ENCODE measurements at regions not wholly inside any gene's neighbourhood (a gene's known extent, or its start where the extent isn't known, plus 50 kb on each side); places are given as distances from the start of the nearest gene placed in this dataset.

DNA sequence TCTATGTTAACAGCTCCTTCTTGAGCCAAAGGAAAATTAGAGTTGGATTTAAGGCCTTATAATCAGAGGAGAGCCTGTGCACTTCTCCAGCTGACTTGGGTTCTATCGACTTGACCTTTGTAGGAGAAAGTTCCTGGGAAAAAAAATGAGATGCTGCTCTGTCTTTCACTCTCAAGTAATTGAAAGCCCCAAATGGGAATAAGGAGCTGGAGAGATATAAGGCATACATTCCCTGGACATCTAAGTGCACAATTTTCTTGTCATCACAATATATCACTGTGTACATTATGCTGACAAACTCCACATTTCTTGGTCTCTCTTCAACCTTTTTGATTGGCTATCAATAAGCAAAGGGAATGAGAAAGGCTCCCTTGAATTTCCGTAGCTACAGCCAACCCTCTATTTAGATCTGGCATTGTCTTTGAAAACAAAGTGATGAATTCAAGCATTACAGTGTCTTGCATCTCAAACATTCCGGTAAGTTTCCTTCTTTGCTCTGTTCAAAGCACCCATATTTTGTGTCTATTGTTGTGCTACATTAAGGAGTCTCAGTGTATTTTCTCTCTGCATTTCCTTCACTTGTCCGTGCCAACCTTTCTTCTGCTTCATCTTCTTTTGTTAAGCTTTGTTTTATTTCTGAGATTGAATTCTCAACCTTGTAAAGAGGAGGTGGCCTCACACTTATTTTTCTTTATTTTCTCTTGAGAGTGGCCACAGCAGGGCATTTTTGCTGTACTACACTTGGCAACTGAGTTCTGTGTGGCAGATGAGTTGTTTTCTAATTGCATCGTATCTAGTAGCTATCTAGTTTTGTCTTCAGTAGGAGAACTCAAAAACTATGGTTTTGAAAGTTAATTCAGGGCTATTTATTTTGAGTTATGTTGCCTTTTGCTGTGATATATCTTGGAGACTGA, 450.3 kb upstream of the MAN1A1 start:
- no peak for DNase-seq (ENCODE audit: low read depth)
- TF ChIP-seq, protein P1, sequence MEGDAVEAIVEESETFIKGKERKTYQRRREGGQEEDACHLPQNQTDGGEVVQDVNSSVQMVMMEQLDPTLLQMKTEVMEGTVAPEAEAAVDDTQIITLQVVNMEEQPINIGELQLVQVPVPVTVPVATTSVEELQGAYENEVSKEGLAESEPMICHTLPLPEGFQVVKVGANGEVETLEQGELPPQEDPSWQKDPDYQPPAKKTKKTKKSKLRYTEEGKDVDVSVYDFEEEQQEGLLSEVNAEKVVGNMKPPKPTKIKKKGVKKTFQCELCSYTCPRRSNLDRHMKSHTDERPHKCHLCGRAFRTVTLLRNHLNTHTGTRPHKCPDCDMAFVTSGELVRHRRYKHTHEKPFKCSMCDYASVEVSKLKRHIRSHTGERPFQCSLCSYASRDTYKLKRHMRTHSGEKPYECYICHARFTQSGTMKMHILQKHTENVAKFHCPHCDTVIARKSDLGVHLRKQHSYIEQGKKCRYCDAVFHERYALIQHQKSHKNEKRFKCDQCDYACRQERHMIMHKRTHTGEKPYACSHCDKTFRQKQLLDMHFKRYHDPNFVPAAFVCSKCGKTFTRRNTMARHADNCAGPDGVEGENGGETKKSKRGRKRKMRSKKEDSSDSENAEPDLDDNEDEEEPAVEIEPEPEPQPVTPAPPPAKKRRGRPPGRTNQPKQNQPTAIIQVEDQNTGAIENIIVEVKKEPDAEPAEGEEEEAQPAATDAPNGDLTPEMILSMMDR (IDR thresholded peaks at IDR 0.05; ENCODE audit: low read length, missing control alignments): no peak
- no peak overlapping the region for H3K4me3 ChIP-seq (replicated peaks; ENCODE audit: low read depth, low read length)

DNA sequence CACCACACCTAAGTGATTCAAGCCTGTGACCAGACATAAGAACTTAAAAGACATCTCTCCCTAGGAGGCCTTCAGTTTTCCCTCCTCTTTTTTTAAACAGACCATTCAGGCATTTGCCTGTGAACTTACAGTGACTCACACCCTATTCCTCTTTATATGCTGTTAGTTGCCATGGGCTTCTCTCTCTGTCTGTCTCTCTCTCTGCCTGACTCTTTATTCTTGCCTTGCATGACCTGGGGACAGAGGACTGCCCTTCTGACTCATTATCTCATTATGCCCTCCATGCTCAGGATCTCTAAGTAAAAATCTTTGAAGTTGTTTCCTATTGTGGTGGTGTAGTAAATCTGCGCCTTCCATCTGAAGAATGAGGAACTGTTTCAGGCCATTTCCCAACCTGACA, 442.2 kb upstream of the MAN1A1 start:
- DNase-seq (ENCODE audit: low read depth): no peak
- TF ChIP-seq, protein P1 (IDR thresholded peaks at IDR 0.05; ENCODE audit: low read length, missing control alignments): no peak
- no peak overlapping the region for H3K4me3 ChIP-seq (replicated peaks; ENCODE audit: low read depth, low read length)

DNA sequence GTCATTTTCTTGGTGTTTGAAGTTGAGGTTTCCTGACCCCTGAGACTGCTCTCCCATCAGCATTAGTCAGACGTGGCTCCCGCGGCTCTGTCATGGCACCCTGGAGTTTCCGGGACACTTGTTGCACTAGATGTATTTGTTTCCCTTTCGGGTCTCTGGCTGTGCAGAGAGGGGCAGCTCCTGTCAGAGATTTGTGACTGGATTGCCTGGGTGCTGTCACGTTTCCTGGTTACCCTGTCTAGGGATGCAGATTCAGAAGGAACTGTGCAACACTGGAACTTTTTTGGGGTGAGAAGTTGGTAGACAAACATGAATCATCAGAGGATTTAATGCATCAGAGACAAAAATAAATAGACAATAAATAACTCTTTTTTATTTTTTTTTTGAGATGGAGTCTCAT, 431.8 kb upstream of the MAN1A1 start:
- TF ChIP-seq, protein P1 (IDR thresholded peaks at IDR 0.05; ENCODE audit: low read length, missing control alignments): no peak
- no peak for DNase-seq (ENCODE audit: low read depth)
- H3K4me3 ChIP-seq (replicated peaks; ENCODE audit: low read depth, low read length): no peak overlapping the region

DNA sequence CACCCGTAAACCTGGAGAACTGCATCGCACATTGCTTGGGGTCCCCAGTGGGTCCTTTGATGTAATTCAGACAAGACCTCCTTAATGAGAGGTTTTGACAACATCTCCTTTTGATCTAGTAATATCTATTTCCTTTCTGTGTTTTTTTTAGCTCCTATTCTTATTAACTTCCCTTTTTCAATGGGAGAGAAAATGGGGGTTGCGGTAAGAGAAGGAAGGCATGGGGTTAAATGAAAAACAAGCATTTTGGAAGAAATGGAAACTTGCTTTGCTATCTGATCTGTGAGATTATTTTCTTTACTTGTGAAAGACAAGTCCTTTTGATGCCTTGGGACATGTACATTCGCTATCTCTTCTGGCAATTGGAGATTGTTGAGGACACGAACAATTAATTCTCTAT, 418.6 kb upstream of the MAN1A1 start:
- no peak overlapping the region for H3K4me3 ChIP-seq (replicated peaks; ENCODE audit: low read depth, low read length)
- TF ChIP-seq, protein P1 (IDR thresholded peaks at IDR 0.05; ENCODE audit: low read length, missing control alignments): no peak
- DNase-seq (ENCODE audit: low read depth): no peak

DNA sequence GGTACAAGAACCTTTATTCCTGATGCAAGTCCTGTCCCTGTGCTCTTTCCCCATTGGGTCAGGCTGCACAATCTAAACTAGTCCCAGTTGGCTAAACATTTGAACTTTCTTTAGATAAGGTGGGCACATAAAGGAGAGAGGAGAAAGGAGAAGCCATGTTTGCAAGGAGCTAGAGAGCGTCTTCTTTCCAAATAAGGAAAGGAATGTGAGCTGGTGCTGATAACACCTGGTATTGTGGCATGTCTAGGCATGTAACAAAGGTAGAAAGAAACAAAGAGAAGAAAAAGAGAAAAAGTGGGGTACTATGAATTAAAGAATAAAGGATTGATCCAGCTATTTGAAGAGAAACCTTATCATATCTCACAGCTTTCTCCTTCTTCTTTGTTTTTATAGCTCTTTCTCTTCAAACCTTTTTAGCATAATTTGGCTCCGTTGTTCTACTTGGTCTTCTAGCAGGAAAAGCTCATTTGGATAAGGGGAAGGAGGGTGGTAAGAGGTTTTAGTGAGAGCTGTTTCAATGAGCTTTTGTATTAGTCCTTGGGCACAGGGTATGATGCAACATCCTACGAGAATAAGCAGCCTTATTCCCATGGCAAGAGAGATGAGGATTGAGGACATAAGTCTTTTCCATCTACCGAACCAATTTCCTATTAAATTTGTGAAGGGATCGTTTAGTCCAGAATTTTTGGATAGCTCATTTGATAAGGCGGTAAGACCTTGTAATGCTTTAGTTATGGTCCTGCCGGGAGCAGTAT, 415.5 kb upstream of the MAN1A1 start:
- TF ChIP-seq, protein P1 (IDR thresholded peaks at IDR 0.05; ENCODE audit: low read length, missing control alignments): no peak
- no peak for DNase-seq (ENCODE audit: low read depth)
- H3K4me3 ChIP-seq (replicated peaks; ENCODE audit: low read depth, low read length): no peak overlapping the region

DNA sequence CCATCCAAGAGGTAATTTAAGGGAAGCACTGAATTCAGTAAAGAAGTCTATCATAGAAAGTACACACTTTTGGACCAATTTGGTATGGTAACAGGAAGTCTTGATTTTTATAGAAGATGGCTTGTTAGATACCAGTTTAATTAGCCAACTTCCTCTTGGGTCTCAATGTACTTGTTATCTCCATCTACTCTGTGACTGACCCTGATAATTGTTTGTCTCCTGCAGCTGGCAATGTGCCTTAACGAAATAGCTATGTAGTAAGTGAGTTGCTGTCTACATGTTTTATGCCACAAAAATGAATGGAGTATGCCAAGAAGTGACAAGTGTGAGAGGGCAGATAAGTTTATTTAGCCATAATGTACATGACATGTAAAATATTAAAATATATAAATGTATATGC, 410.5 kb upstream of the MAN1A1 start:
- DNase-seq (ENCODE audit: low read depth): no peak
- TF ChIP-seq, protein P1 (IDR thresholded peaks at IDR 0.05; ENCODE audit: low read length, missing control alignments): no peak
- no peak overlapping the region for H3K4me3 ChIP-seq (replicated peaks; ENCODE audit: low read depth, low read length)

Data from fibroblast of pulmonary artery (primary cell).